Endometrium (tissue), 2 donors: ENCODE measurements at regions not wholly inside any gene's neighbourhood (a gene's known extent, or its start where the extent isn't known, plus 50 kb on each side); places are given as distances from the start of the nearest gene placed in this dataset.

Experiments
- FAIRE-seq: peaks from 2 replicates; lab custom pipeline; 2012; peaks lifted over from hg19 to GRCh38; lab: Jason Lieb, UNC
- donor health status: control.
- donor health status: control.

GRCh38 chr1:82755191-82755590 is 954.5 kb downstream of the ADGRL2 start:
- FAIRE-seq = no peak

DNA sequence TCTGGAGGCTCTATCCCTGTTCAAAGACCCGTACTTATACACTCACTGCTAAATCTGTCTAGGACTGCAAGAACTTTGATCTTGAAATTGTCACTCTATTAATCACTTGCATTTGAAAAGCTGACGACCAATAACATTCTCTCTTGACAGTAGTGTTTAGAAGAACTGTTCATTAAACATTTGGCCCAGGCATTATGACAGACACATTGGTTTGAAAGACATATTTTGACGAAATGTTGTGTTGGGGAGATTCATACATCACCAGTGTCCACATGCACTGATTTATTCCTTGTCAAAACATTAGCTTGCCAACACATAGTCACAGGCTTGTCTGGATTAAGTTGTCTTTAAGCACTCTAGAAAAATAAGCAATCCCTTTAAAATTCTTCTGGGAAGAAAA is 951.3 kb downstream of the ADGRL2 start:
- no peak for FAIRE-seq

DNA sequence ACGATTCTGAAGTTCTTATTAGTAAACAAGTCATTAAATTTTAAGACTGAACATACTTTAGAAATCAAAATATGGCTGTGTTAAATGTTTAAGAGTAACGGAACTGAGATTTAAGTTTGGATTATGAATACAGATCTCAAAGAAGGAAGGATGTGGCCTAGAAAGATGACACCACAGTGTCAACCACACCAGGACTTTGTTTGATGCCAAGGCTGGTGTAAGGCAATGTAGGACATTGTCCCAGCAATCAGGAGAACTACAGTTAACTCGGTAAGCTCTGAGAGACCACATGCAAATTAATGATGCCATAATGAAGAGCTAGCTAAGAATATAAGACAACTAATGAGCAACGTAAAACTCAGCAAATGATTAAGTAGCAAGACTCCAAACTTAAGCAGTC is 932.9 kb downstream of the ADGRL2 start:
- peak; percentile 95 for FAIRE-seq

DNA sequence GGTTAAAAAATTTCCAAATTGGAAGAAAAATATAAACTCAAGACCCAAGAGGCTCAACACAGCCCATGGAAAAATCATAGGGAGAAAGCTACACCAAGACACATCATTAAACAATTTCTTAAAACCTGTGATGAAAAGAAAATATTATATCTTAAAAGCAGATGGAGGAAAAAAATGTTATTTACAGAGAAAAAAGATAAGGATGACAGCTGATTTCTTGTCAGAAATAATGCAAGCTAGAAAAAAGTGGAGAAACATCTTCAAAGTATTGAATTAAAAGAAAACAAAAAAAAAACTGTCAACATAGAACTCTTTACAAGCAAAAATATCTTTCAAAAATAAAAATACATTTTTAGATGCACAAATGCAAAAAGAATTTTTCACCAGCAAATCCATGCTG is 930.5 kb downstream of the ADGRL2 start:
- FAIRE-seq = no peak

- no peak for FAIRE-seq
These were observed 927.5 kb downstream of the ADGRL2 start for GRCh38 chr1:82728206-82728605.

DNA sequence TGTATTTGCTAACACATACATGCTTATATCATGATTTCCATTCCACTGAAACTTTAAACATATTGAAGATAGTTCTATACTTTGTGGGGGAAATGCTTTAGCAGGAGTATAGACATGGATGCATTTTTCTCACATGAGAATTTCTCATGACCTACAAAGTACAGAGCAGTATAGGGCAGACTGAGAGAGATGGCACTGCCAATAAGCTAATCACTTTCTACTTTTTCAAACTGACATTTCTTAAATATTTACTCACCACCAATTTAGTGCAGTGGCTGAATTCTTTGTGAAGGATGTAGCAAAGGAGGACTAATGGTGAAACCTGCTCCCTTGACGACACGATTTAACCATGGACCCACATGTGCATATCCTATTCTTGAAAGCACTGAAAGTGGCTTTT is 923.5 kb downstream of the ADGRL2 start:
- FAIRE-seq = no peak

- FAIRE-seq = no peak
These were observed 921.9 kb downstream of the ADGRL2 start for GRCh38 chr1:82722608-82723007.

GRCh38 chr1:82721702-82722101 is 921.0 kb downstream of the ADGRL2 start:
- no peak for FAIRE-seq

GRCh38 chr1:82718719-82719419 is 918.1 kb downstream of the ADGRL2 start:
- no peak for FAIRE-seq

DNA sequence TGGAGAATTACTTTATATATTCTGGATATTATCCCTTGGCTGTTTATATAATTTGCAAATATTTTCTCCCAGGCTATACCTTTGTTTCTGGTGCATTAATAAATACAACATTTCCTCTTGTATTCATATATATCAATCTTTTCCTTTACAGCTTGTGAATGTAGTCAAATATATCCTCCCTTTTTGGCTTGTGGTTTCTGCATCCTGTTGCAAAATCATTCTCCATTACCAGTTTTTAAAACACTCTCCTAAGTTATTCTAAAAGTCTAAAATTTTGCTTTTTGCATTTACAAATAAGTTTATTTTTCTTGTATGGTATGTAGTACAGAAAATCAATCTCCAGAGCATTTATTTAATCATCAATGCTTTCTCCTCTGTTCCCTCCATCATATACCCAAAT is 909.4 kb downstream of the ADGRL2 start:
- no peak for FAIRE-seq

GRCh38 chr1:82707681-82708080 is 906.9 kb downstream of the ADGRL2 start:
- no peak for FAIRE-seq

DNA sequence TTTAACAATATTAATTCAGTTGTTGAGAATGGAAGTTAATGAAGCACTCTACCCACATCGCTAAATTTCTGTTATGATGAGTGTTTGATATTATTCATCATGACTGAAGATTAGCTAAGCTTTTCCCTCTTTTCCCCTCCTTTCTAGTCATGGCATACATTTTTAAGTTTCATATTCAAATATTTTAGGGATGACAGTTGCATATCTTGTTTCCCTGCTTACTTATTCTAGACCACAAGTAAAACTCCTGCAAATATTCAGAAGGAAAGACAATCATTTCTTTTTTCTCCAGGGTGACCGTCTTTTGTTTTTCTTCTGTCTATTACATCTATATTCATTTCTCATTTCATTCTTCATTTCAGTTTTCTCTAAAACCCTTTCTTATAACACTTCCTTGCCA is 906.0 kb downstream of the ADGRL2 start:
- no peak for FAIRE-seq

DNA sequence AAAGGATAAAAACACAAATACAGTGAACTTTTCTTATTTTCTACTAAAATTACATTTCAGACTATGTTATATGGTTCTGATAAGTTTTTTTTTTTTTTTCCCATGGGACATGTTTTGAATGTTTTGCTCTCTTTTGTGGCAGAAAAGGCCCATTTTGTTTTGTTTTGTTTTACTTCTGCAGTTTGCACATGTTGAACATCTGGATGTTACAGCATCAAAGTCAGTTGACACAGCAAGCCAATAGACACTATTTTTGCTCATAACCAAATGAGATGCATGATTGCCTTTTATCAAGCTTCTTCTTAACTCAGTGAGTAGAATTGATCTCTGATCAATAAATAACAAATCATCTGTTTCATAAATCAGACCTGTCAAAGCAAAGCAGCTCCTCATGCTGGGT is 904.2 kb downstream of the ADGRL2 start:
- FAIRE-seq = peak; percentile 95

- no peak for FAIRE-seq
These were observed 903.7 kb downstream of the ADGRL2 start for GRCh38 chr1:82704393-82704792.

DNA sequence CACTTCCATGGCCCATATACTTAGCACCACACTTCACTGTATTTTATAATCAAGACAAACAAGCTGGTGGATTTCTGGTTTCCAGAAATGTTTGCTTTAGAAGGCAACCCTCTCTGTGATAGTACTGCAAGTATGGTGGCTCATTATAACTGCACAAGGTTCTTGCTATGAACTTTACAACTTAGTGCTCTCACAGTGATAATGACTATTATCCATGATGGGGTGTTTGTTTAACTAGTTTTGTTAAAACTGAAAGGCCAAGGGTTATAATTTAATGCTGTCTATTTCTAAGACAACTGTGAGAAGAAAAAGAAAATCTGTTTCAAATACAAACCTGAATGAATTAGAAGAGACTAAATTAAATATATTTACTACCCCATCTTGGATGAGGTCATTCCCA is 903.2 kb downstream of the ADGRL2 start:
- peak; percentile 45 for FAIRE-seq

DNA sequence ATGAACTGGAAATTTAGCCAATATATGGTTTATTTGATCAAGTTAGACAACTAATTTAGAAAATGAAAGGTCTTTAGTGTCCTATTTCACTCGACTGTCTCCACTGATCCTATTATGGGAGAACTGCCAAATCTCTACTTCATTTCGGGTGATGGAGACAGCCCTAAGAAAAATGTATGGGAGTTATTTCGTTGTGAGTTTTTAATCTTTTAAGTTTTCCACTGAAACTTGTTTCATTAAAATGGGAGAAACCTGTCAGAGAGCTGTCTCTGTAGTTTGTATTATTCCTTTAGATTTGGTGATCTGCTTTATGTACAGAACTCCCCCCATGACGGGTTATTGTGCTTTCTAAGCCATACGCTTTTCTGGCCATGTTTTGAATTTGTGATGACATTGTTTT is 899.7 kb downstream of the ADGRL2 start:
- FAIRE-seq = no peak

GRCh38 chr1:82697965-82698364 is 897.2 kb downstream of the ADGRL2 start:
- no peak for FAIRE-seq

GRCh38 chr1:82695443-82695842 is 894.7 kb downstream of the ADGRL2 start:
- peak; percentile 29 for FAIRE-seq

GRCh38 chr1:82690411-82690810 is 889.7 kb downstream of the ADGRL2 start:
- FAIRE-seq = no peak

GRCh38 chr1:82689217-82689616 is 888.5 kb downstream of the ADGRL2 start:
- no peak for FAIRE-seq

DNA sequence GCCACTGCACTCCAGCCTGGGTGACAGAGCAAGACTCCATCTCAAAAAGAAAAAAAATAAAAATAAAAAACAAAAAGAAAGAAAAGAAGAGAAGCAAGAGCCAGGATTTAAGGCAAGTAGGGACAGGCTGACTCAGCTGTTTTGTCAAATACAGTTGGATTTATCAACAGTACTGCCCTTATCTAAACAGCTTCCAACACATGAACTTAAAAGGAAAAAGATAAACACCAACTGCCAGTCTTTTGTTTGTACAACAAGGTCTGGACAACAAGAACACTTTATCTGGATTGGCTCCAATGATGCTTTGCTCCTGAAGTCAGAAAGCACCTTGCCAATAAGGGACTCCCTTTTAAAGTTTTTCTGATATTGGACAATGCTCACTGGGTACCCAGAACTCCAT is 886.0 kb downstream of the ADGRL2 start:
- no peak for FAIRE-seq

DNA sequence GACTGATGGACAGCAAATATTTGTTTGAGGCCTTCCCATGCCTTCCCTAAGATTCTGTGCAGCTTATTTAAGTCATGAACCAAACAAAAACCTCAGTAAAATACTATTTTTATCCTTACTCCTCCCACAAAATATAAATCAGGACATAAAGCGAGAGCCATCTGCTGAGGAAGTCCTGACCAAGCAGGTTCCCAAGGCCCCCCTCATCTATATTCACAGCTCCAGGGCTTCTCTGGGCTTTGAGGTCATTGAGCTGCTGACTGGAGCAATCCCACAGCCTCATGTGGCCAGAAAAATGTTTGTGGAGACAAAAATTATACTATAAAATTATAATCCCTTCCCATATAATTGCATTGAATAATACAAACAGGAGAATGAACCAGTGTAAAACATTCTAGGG is 846.2 kb downstream of the ADGRL2 start:
- no peak for FAIRE-seq

DNA sequence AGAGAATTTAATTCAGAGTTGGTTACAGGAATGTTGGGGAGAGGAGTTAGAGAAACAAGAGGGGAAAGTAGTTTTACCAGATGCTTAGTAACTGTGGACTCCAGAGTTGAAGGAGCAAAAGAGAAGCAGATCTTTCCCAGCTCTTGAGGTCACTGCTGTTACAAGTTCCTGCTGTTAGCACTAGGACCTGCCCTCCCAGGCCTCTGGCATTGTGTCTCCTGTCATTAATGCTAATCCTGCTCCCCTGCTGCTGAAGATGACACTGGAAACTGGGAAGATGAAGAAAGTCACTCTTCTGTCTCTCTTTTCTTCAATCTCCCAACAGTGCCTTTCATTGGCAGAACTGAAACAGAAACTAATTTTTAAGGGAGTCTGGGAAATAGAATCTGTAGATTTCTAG is 845.6 kb downstream of the ADGRL2 start:
- no peak for FAIRE-seq

- FAIRE-seq = no peak
These were observed 843.6 kb downstream of the ADGRL2 start for GRCh38 chr1:82644186-82644915.
